IMR-90 (cell line): ENCODE measurements at regions not wholly inside any gene's neighbourhood (a gene's known extent, or its start where the extent isn't known, plus 50 kb on each side); places are given as distances from the start of the nearest gene placed in this dataset.

Experiments used
- ATAC-seq: fragments of 200-7000 bp; cut with Tn5 transposase; 2 replicates; pipeline ENCODE4 v1.9.1; 2020; ENCODE audit warnings: low read depth, mild to moderate bottlenecking, moderate library complexity
- BruUV-seq: library from RNA; stranded (reverse); fragments of 400-500 nt; replicated peaks from 2 replicates; lab custom pipeline; 2021; lab: Mats Ljungman, UMichigan
- CTCF ChIA-PET: fragments of 300-600 bp; formaldehyde crosslinking; extraction: SDS; loops from one replicate; lab custom pipeline; 2021; ENCODE audit warnings: antibody characterized with exemption; lab: Yijun Ruan, JAX
- POLR2A ChIA-PET: fragments of 300-600 bp; sonication (Branson Sonifier 250); formaldehyde crosslinking; loops from one replicate; lab custom pipeline; 2022; ENCODE audit warnings: antibody characterized with exemption; ENCODE audit not compliant: unreplicated experiment; lab: Charles Lee
- DNase-seq: peaks from one replicate; pipeline ENCODE4 v3.0.0; 2013
- H2AFZ ChIP-seq: replicated peaks from 2 replicates; pipeline ENCODE3; 2013; ENCODE audit warnings: low read length, mild to moderate bottlenecking; ENCODE audit not compliant: poor library complexity
- H2AK5ac ChIP-seq: 2 replicates; pipeline ENCODE4 v1.6.1; 2013; ENCODE audit warnings: low read depth, low read length, inconsistent platforms
- H2AK9ac ChIP-seq: replicated peaks from 2 replicates; pipeline ENCODE3; 2013; ENCODE audit warnings: mild to moderate bottlenecking, low read depth, low read length, moderate library complexity; ENCODE audit not compliant: poor library complexity
- H2BK120ac ChIP-seq: 2 replicates; pipeline ENCODE4 v1.6.1; 2013; ENCODE audit warnings: low read depth, low read length, inconsistent platforms
- H2BK15ac ChIP-seq: 3 replicates; pipeline ENCODE4 v1.6.1; 2013; ENCODE audit warnings: low read depth, low read length, inconsistent platforms
- H2BK20ac ChIP-seq: 2 replicates; pipeline ENCODE4 v1.6.1; 2013; ENCODE audit warnings: low read depth, mild to moderate bottlenecking, inconsistent platforms, low read length, moderate library complexity
- H2BK5ac ChIP-seq: 2 replicates; pipeline ENCODE4 v1.6.1; 2013; ENCODE audit warnings: mild to moderate bottlenecking, low read depth, low read length, inconsistent platforms; ENCODE audit not compliant: poor library complexity, severe bottlenecking
- H3K14ac ChIP-seq: replicated peaks from 2 replicates; pipeline ENCODE4 v1.6.1; 2013; ENCODE audit warnings: low read depth, low read length, inconsistent platforms
- H3K18ac ChIP-seq: 2 replicates; pipeline ENCODE4 v1.6.1; 2013; ENCODE audit warnings: low read depth, low read length, control low read depth
- H3K23ac ChIP-seq: 2 replicates; pipeline ENCODE4 v1.6.1; 2013; ENCODE audit warnings: low read depth, low read length, inconsistent platforms
- H3K27ac ChIP-seq: 2 replicates; pipeline ENCODE4 v1.5.1; 2013; ENCODE audit warnings: mild to moderate bottlenecking, control low read depth, low read length; ENCODE audit not compliant: insufficient read depth
- H3K27me3 ChIP-seq: 2 replicates; pipeline ENCODE4 v1.6.1; 2013; ENCODE audit warnings: low read length; ENCODE audit not compliant: control insufficient read depth, insufficient read depth
- H3K36me3 ChIP-seq: 2 replicates; pipeline ENCODE4 v1.6.1; 2013; ENCODE audit warnings: low read length, mixed read lengths; ENCODE audit not compliant: control insufficient read depth, insufficient read depth
- H3K4ac ChIP-seq: 2 replicates; pipeline ENCODE4 v1.6.1; 2013; ENCODE audit warnings: low read depth, low read length, inconsistent platforms
- H3K4me1 ChIP-seq: 2 replicates; pipeline ENCODE4 v1.6.1; 2013; ENCODE audit warnings: low read length, mixed read lengths; ENCODE audit not compliant: control insufficient read depth, insufficient read depth
- H3K4me2 ChIP-seq: 2 replicates; pipeline ENCODE4 v1.6.1; 2013; ENCODE audit warnings: low read depth, mild to moderate bottlenecking, control low read depth, low read length, moderate library complexity
- H3K4me3 ChIP-seq: 2 replicates; pipeline ENCODE4 v1.5.1; 2013; ENCODE audit warnings: low read depth, mild to moderate bottlenecking, control low read depth, low read length, moderate library complexity; ENCODE audit not compliant: insufficient read depth
- H3K56ac ChIP-seq: 2 replicates; pipeline ENCODE4 v1.6.1; 2013; ENCODE audit warnings: low read length, inconsistent platforms; ENCODE audit not compliant: insufficient read depth; ENCODE audit errors: extremely low read depth
- H3K79me1 ChIP-seq, 2 experiments: 2 replicates each; pipeline ENCODE4 v1.6.1; 2013; ENCODE audit warnings: low read length in 2 of 2, inconsistent platforms in 1 of 2, low read depth in 1 of 2
- H3K9ac ChIP-seq: 2 replicates; pipeline ENCODE4 v1.6.1; 2013; ENCODE audit warnings: low read depth, low read length, control low read depth
- H3K9me1 ChIP-seq: 2 replicates; pipeline ENCODE4 v1.6.1; 2013; ENCODE audit warnings: low read length, inconsistent platforms; ENCODE audit not compliant: insufficient read depth
- H3K9me3 ChIP-seq: 2 replicates; pipeline ENCODE4 v1.6.1; 2013; ENCODE audit warnings: low read length; ENCODE audit not compliant: control insufficient read depth, insufficient read depth
- H4K20me1 ChIP-seq: 2 replicates; pipeline ENCODE4 v1.6.1; 2013; ENCODE audit warnings: low read length, inconsistent platforms; ENCODE audit not compliant: insufficient read depth
- H4K5ac ChIP-seq: 2 replicates; pipeline ENCODE4 v1.6.1; 2013; ENCODE audit warnings: mild to moderate bottlenecking, low read depth, low read length, control low read depth
- H4K8ac ChIP-seq, 2 experiments: 2 replicates each; pipeline ENCODE4 v1.6.1; 2013; ENCODE audit warnings: low read depth in 2 of 2, low read length in 2 of 2, control low read depth in 1 of 2, inconsistent platforms in 1 of 2
- H4K91ac ChIP-seq: 2 replicates; pipeline ENCODE4 v1.6.1; 2013; ENCODE audit warnings: low read depth, low read length, inconsistent platforms; ENCODE audit not compliant: insufficient read depth
- BHLHE40 ChIP-seq: fragments of 150-350 bp; IDR thresholded peaks from 2 replicates; pipeline ENCODE4 v1.6.1; 2016; ENCODE audit warnings: mild to moderate bottlenecking, low read depth, low read length
- CEBPB ChIP-seq: IDR thresholded peaks from 2 replicates; pipeline ENCODE4 v1.6.1; 2012; ENCODE audit warnings: low read depth, low read length, improper control_type of control experiment
- CHD1 ChIP-seq: IDR thresholded peaks from 2 replicates; pipeline ENCODE4 v1.6.1; 2012; ENCODE audit warnings: low read depth, low read length, improper control_type of control experiment
- FOS ChIP-seq: fragments of 150-350 bp; IDR thresholded peaks from 2 replicates; pipeline ENCODE4 v1.6.1; 2016; ENCODE audit warnings: low read depth, low read length
- MAFK ChIP-seq: IDR thresholded peaks from 2 replicates; pipeline ENCODE4 v1.6.1; 2012; ENCODE audit warnings: low read depth, low read length, improper control_type of control experiment
- MAZ ChIP-seq: IDR thresholded peaks from 2 replicates; pipeline ENCODE4 v1.6.1; 2012; ENCODE audit warnings: low read depth, mild to moderate bottlenecking, low read length, improper control_type of control experiment, moderate library complexity, borderline replicate concordance
- MXI1 ChIP-seq: IDR thresholded peaks from 2 replicates; pipeline ENCODE4 v1.6.1; 2012; ENCODE audit warnings: low read depth, mild to moderate bottlenecking, low read length, moderate library complexity, borderline replicate concordance
- NFE2L2 ChIP-seq: fragments of 150-350 bp; IDR thresholded peaks from 2 replicates; pipeline ENCODE4 v1.6.1; 2016; ENCODE audit warnings: low read depth, mild to moderate bottlenecking, low read length
- POLR2A ChIP-seq: IDR thresholded peaks from 2 replicates; pipeline ENCODE4 v1.6.1; 2012; ENCODE audit warnings: mild to moderate bottlenecking, low read depth, low read length
- RAD21 ChIP-seq: IDR thresholded peaks from 2 replicates; pipeline ENCODE4 v1.6.1; 2012; ENCODE audit warnings: low read length, improper control_type of control experiment
- RCOR1 ChIP-seq: IDR thresholded peaks from 2 replicates; pipeline ENCODE4 v1.6.1; 2012; ENCODE audit warnings: mild to moderate bottlenecking, low read length, improper control_type of control experiment; ENCODE audit not compliant: insufficient replicate concordance
- RFX5 ChIP-seq: IDR thresholded peaks from 2 replicates; pipeline ENCODE4 v1.8.0; 2012; ENCODE audit warnings: low read depth, mild to moderate bottlenecking, low read length, moderate library complexity
- SMC3 ChIP-seq: fragments of 150-350 bp; IDR thresholded peaks from 2 replicates; pipeline ENCODE4 v1.6.1; 2016; ENCODE audit warnings: low read depth, mild to moderate bottlenecking, antibody characterized with exemption, low read length, moderate library complexity
- WGBS, 2 experiments: methylation state at CpG; one replicate each; pipeline versions ENCODE4 v1.1.5 to v1.1.7; 2013; ENCODE audit warnings: missing lambda C conversion rate in 2 of 2; ENCODE audit not compliant: insufficient read length in 1 of 2; ENCODE audit errors: extremely low coverage in 2 of 2; 5-methylcytosine and 5-hydroxymethylcytosine counted together
- dilution Hi-C: fragments of 300-500 bp; cut with HindIII; formaldehyde crosslinking; loops from one replicate; pipeline ENCODE4 v1.14.3; 2018; ENCODE audit warnings: low sequenced_read_pairs; ENCODE audit not compliant: unreplicated experiment
- in situ Hi-C: fragments of 300-500 bp; cut with MboI; formaldehyde crosslinking; loops from 3 replicates; pipeline ENCODE4 v1.14.3; 2019; ENCODE audit warnings: low sequenced_read_pairs, inconsistent platforms, mixed read lengths
- intact Hi-C: fragments of 100-400 bp; cut with micrococcal nuclease; formaldehyde crosslinking; loops from 2 replicates; pipeline ENCODE4 v1.10.0; 2022
- TF ChIP-seq, protein P1 (sequence below): fragments of 150-350 bp; IDR thresholded peaks from 2 replicates; pipeline ENCODE4 v1.6.1; 2016; ENCODE audit warnings: low read depth, mild to moderate bottlenecking, low read length, moderate library complexity, borderline replicate concordance
- TF ChIP-seq, protein P2 (sequence below): conservative IDR thresholded peaks from 2 replicates; pipeline ENCODE4 v1.5.1; 2012; ENCODE audit warnings: mild to moderate bottlenecking, low read depth, low read length, improper control_type of control experiment
- TF ChIP-seq, protein P3 (sequence below): fragments of 150-350 bp; IDR thresholded peaks from 2 replicates; pipeline ENCODE4 v1.6.1; 2017; ENCODE audit warnings: mild to moderate bottlenecking, antibody characterized with exemption, low read length, low read depth

DNA sequence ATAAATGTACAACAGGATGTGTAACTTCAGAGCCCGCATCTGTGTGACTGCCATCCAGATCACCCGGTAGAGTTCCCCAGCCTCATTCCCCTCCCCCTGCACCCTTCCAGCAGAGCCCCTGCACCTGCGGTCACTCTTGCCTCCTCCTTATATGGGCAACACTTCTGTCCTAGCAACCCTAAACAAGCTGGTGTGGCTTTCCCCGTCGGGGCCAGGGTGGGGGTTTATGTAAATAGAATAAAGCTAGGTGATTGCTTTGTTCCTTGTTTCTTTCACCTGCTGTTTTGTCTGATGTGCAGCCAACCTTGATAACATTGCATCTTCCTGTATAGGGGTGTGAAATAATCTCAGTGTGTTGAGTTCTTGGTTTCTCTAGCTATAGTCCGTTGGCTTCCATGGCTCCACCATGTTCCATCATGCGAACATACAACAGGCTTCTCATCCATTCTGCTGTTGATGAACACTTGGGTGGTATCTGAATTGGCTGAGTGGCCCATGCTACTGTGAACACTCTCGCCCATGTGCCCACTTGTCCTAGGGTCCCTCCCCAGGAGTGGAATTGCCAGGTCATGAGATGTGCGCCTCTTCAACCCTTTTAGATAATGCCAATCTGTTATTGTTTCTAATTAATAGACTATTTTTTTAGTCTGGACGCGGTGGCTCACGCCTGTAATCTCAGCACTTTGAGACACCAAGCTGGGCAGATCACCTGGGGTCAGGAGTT, 102.2 kb downstream of the KIF26A start:
- ChIA-PET POLR2A (no interaction called here), CTCF (no interaction called here)
- Histone ChIP-seq H3K9me1 (no peaks in the 10 kb centered on the region), H2AFZ (no peak overlapping the region), H2AK5ac (no peak overlapping the region), H2BK20ac (no peak overlapping the region), H4K5ac (no peak overlapping the region), H3K14ac (no peak overlapping the region), H3K27ac (no peak overlapping the region), H3K4ac (no peak overlapping the region), H4K8ac (no peak overlapping the region), H2BK5ac (no peak overlapping the region), H3K9me3 (peaks cover 54% of the 10 kb centered on the region), H3K4me1 (no peaks in the 10 kb centered on the region), H4K91ac (no peak overlapping the region), H3K18ac (no peak overlapping the region), H3K23ac (no peak overlapping the region), H3K56ac (no peak overlapping the region), H4K20me1 (no peaks in the 10 kb centered on the region), H3K4me2 (no peak overlapping the region), H3K9ac (no peak overlapping the region), H2AK9ac (no peak overlapping the region), H3K27me3 (no peaks in the 10 kb centered on the region), H3K4me3 (no peak overlapping the region), H2BK120ac (no peak overlapping the region), H3K79me1 (no peaks in the 10 kb centered on the region), H2BK15ac (no peak overlapping the region), H3K36me3 (no peaks in the 10 kb centered on the region)
- dilution Hi-C loops = no loop called here
- TF ChIP-seq MXI1 (no peak), MAZ (no peak), RAD21 (no peak), POLR2A (no peak), RCOR1 (no peak), FOS (no peak), CHD1 (no peak), MAFK (no peak), NFE2L2 (no peak), BHLHE40 (no peak), RFX5 (no peak), SMC3 (no peak), CEBPB (no peak)
- TF ChIP-seq, protein P1, sequence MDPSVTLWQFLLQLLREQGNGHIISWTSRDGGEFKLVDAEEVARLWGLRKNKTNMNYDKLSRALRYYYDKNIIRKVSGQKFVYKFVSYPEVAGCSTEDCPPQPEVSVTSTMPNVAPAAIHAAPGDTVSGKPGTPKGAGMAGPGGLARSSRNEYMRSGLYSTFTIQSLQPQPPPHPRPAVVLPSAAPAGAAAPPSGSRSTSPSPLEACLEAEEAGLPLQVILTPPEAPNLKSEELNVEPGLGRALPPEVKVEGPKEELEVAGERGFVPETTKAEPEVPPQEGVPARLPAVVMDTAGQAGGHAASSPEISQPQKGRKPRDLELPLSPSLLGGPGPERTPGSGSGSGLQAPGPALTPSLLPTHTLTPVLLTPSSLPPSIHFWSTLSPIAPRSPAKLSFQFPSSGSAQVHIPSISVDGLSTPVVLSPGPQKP = no peak
- TF ChIP-seq, protein P2, sequence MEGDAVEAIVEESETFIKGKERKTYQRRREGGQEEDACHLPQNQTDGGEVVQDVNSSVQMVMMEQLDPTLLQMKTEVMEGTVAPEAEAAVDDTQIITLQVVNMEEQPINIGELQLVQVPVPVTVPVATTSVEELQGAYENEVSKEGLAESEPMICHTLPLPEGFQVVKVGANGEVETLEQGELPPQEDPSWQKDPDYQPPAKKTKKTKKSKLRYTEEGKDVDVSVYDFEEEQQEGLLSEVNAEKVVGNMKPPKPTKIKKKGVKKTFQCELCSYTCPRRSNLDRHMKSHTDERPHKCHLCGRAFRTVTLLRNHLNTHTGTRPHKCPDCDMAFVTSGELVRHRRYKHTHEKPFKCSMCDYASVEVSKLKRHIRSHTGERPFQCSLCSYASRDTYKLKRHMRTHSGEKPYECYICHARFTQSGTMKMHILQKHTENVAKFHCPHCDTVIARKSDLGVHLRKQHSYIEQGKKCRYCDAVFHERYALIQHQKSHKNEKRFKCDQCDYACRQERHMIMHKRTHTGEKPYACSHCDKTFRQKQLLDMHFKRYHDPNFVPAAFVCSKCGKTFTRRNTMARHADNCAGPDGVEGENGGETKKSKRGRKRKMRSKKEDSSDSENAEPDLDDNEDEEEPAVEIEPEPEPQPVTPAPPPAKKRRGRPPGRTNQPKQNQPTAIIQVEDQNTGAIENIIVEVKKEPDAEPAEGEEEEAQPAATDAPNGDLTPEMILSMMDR = no peak
- TF ChIP-seq, protein P3, sequence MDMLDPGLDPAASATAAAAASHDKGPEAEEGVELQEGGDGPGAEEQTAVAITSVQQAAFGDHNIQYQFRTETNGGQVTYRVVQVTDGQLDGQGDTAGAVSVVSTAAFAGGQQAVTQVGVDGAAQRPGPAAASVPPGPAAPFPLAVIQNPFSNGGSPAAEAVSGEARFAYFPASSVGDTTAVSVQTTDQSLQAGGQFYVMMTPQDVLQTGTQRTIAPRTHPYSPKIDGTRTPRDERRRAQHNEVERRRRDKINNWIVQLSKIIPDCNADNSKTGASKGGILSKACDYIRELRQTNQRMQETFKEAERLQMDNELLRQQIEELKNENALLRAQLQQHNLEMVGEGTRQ = no peak
- DNase-seq = no peak
- intact Hi-C loops = no loop called here
- no TSS peak for BruUV-seq
- no CpG with 5 or more reads among the region's 12 CpGs for WGBS, 2 experiments
- in situ Hi-C loops = no loop called here
- no peak for ATAC-seq
